ENCODE measurements at regions not wholly inside any gene's neighbourhood (a gene's known extent, or its start where the extent isn't known, plus 50 kb on each side); places are given as distances from the start of the nearest gene placed in this dataset.

DNA sequence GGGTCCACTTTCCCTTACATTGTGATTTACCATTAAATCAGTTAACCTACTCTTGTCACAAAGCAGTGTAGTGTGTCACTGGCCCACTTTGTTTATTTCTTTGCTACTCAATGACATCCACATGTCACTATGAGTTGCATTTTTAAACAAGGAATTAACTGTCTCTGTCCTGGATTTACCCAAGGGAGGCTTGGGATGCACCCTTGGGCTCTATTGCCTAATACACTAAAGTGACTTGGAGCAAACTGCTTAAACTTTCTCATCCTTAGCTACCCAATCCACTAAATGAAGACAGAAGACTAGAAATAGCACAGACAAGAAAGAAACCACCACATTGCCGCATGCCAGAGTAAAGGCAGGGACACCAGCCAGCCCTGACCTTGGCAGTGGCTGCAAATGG is 136.2 kb upstream of the TIAM1 start:
- no peak for TF ChIP-seq TCF12 (IDR thresholded peaks at IDR 0.05; ENCODE audit: low read depth, low read length)
- TF ChIP-seq POLR2A (IDR thresholded peaks at IDR 0.05; ENCODE audit: control extremely low read depth in 1 of 2, low read depth in 2 of 2, low read length in 2 of 2), result no peak
- no peak for TF ChIP-seq CEBPB (IDR thresholded peaks at IDR 0.05; ENCODE audit: low read depth, low read length)
- TF ChIP-seq RBBP5 (IDR thresholded peaks at IDR 0.05; ENCODE audit: borderline replicate concordance, low read depth, low read length), result no peak
- no peak for TF ChIP-seq NANOG (IDR thresholded peaks at IDR 0.05; ENCODE audit: insufficient read depth, low read depth, low read length, poor library complexity, severe bottlenecking)
- TF ChIP-seq, protein P1, sequence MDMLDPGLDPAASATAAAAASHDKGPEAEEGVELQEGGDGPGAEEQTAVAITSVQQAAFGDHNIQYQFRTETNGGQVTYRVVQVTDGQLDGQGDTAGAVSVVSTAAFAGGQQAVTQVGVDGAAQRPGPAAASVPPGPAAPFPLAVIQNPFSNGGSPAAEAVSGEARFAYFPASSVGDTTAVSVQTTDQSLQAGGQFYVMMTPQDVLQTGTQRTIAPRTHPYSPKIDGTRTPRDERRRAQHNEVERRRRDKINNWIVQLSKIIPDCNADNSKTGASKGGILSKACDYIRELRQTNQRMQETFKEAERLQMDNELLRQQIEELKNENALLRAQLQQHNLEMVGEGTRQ (IDR thresholded peaks at IDR 0.05; ENCODE audit: low read length), result no peak
- TF ChIP-seq EZH2 (IDR thresholded peaks at IDR 0.05; ENCODE audit: low read depth, low read length, severe bottlenecking), result no peak
- TF ChIP-seq ASH2L (IDR thresholded peaks at IDR 0.05; ENCODE audit: low read length), result no peak
- TF ChIP-seq, protein P2, sequence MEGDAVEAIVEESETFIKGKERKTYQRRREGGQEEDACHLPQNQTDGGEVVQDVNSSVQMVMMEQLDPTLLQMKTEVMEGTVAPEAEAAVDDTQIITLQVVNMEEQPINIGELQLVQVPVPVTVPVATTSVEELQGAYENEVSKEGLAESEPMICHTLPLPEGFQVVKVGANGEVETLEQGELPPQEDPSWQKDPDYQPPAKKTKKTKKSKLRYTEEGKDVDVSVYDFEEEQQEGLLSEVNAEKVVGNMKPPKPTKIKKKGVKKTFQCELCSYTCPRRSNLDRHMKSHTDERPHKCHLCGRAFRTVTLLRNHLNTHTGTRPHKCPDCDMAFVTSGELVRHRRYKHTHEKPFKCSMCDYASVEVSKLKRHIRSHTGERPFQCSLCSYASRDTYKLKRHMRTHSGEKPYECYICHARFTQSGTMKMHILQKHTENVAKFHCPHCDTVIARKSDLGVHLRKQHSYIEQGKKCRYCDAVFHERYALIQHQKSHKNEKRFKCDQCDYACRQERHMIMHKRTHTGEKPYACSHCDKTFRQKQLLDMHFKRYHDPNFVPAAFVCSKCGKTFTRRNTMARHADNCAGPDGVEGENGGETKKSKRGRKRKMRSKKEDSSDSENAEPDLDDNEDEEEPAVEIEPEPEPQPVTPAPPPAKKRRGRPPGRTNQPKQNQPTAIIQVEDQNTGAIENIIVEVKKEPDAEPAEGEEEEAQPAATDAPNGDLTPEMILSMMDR (IDR thresholded peaks at IDR 0.05; ENCODE audit: control extremely low read depth in 1 of 3, insufficient read depth in 1 of 3, low read depth in 1 of 3, low read length in 3 of 3), result no peak
- TF ChIP-seq BRCA1 (IDR thresholded peaks at IDR 0.05; ENCODE audit: low read depth, low read length), result no peak
- no peak for TF ChIP-seq PHF8 (conservative IDR thresholded peaks at IDR 0.05; ENCODE audit: low read depth, low read length)
- no peak for TF ChIP-seq SRF (IDR thresholded peaks at IDR 0.05; ENCODE audit: low read depth, low read length)
- no peak for TF ChIP-seq RFX5 (IDR thresholded peaks at IDR 0.05; ENCODE audit: borderline replicate concordance, low read depth, low read length)
